Hepatocyte (in vitro differentiated cells): ENCODE measurements at regions not wholly inside any gene's neighbourhood (a gene's known extent, or its start where the extent isn't known, plus 50 kb on each side); places are given as distances from the start of the nearest gene placed in this dataset.

ENCODE experiments used
- DNase-seq: peaks from one replicate; pipeline ENCODE4 v3.0.0-alpha.2; 2016; ENCODE audit warnings: low spot score
- H2AFZ ChIP-seq: fragments of 200-600 bp; sonication (generic); 2 replicates; pipeline ENCODE4 v1.6.0; 2016; ENCODE audit warnings: antibody characterized with exemption, mild to moderate bottlenecking
- H3K27ac ChIP-seq: fragments of 200-600 bp; sonication (generic); 2 replicates; pipeline ENCODE4 v1.5.1; 2016; ENCODE audit warnings: mild to moderate bottlenecking
- H3K27me3 ChIP-seq: fragments of 200-600 bp; sonication (generic); 2 replicates; pipeline ENCODE4 v1.6.1; 2016
- H3K36me3 ChIP-seq: fragments of 200-600 bp; sonication (generic); replicated peaks from 2 replicates; pipeline ENCODE4 v1.5.1; 2016; ENCODE audit warnings: low read depth; ENCODE audit not compliant: insufficient read depth
- H3K4me1 ChIP-seq: fragments of 200-600 bp; sonication (generic); 2 replicates; pipeline ENCODE4 v1.5.1; 2016; ENCODE audit warnings: mild to moderate bottlenecking, moderate library complexity; ENCODE audit not compliant: insufficient read depth
- H3K4me2 ChIP-seq: fragments of 200-600 bp; sonication (generic); 2 replicates; pipeline ENCODE4 v1.6.0; 2016
- H3K4me3 ChIP-seq: fragments of 200-600 bp; sonication (generic); 2 replicates; pipeline ENCODE4 v1.5.1; 2016; ENCODE audit warnings: mild to moderate bottlenecking
- H3K79me2 ChIP-seq: fragments of 200-600 bp; sonication (generic); 2 replicates; pipeline ENCODE4 v1.6.0; 2017; ENCODE audit warnings: mild to moderate bottlenecking
- H3K9me2 ChIP-seq: fragments of 200-600 bp; sonication (generic); replicated peaks from 2 replicates; pipeline ENCODE4 v1.6.0; 2017; ENCODE audit warnings: mild to moderate bottlenecking; ENCODE audit not compliant: insufficient read depth
- H3K9me3 ChIP-seq: fragments of 200-600 bp; sonication (generic); 2 replicates; pipeline ENCODE4 v1.5.1; 2016; ENCODE audit warnings: low read depth, mild to moderate bottlenecking
- H4K20me1 ChIP-seq: fragments of 200-600 bp; sonication (generic); 2 replicates; pipeline ENCODE4 v1.6.0; 2016; ENCODE audit warnings: mild to moderate bottlenecking; ENCODE audit not compliant: insufficient read depth, poor library complexity, severe bottlenecking
- CTCF ChIP-seq: fragments of 200-600 bp; sonication (generic); IDR thresholded peaks from 2 replicates; pipeline ENCODE4 v1.5.1; 2016; ENCODE audit warnings: antibody characterized with exemption, mild to moderate bottlenecking; ENCODE audit not compliant: poor library complexity
- EZH2 ChIP-seq: fragments of 200-600 bp; sonication (generic); IDR thresholded peaks from 2 replicates; pipeline ENCODE4 v1.6.1; 2016; ENCODE audit warnings: antibody characterized with exemption, mild to moderate bottlenecking, borderline replicate concordance
- EZH2phosphoT487 ChIP-seq: fragments of 200-600 bp; sonication (generic); IDR thresholded peaks from one replicate; pipeline ENCODE4 v1.6.1; 2018; ENCODE audit warnings: antibody characterized with exemption, mild to moderate bottlenecking, low read depth, moderate library complexity; ENCODE audit not compliant: unreplicated experiment, severe bottlenecking
- WGBS: methylation state at CpG from one replicate; pipeline ENCODE4 v1.1.6; 2016; ENCODE audit warnings: low lambda C conversion rate; ENCODE audit errors: missing lambda C conversion rate; 5-methylcytosine and 5-hydroxymethylcytosine counted together

GRCh38 chr14:22194664-22195063, 394.4 kb downstream of the DAD1 start:
- TF ChIP-seq EZH2: no peak
- no peak for TF ChIP-seq EZH2phosphoT487
- no peak for TF ChIP-seq CTCF
- whole genome bisulfite sequencing: 78% methylated on average over 2 of the region's 2 CpGs
- H2AFZ ChIP-seq: no peak overlapping the region

GRCh38 chr14:22190411-22191191, 398.4 kb downstream of the DAD1 start:
- H4K20me1 ChIP-seq: no peaks in the 10 kb centered on the region
- no peak overlapping the region for H3K4me3 ChIP-seq
- H3K27ac ChIP-seq: peak overlapping the region; percentile 29
- no peaks in the 10 kb centered on the region for H3K79me2 ChIP-seq
- H2AFZ ChIP-seq: no peak overlapping the region
- H3K9me3 ChIP-seq: no peaks in the 10 kb centered on the region
- H3K9me2 ChIP-seq: no peaks in the 10 kb centered on the region
- H3K36me3 ChIP-seq: no peaks in the 10 kb centered on the region
- H3K4me2 ChIP-seq: peak overlapping the region; percentile 7
- 84% methylated on average over 10 of the region's 10 CpGs for WGBS
- DNase-seq: peak; percentile 13
- no peaks in the 10 kb centered on the region for H3K27me3 ChIP-seq
- no peaks in the 10 kb centered on the region for H3K4me1 ChIP-seq
- no peak for TF ChIP-seq CTCF
- no peak for TF ChIP-seq EZH2phosphoT487
- no peak for TF ChIP-seq EZH2

More at GRCh38 chr14:22194664-22195063, 394.4 kb downstream of the DAD1 start:
- Histone ChIP-seq H3K4me2 (no peak overlapping the region), H3K4me3 (no peak overlapping the region), H3K79me2 (no peaks in the 10 kb centered on the region), H3K9me3 (no peaks in the 10 kb centered on the region), H3K36me3 (no peaks in the 10 kb centered on the region), H3K4me1 (no peaks in the 10 kb centered on the region), H4K20me1 (no peaks in the 10 kb centered on the region), H3K27me3 (no peaks in the 10 kb centered on the region), H3K9me2 (no peaks in the 10 kb centered on the region), H3K27ac (no peak overlapping the region)
- DNase-seq: no peak

- Histone ChIP-seq H3K27ac (peak overlapping the region; percentile 29), H3K4me2 (peak overlapping the region; percentile 7), H2AFZ (no peak overlapping the region), H3K79me2 (no peaks in the 10 kb centered on the region), H3K4me1 (no peaks in the 10 kb centered on the region), H3K9me2 (no peaks in the 10 kb centered on the region), H3K4me3 (no peak overlapping the region), H3K36me3 (no peaks in the 10 kb centered on the region), H4K20me1 (no peaks in the 10 kb centered on the region), H3K27me3 (no peaks in the 10 kb centered on the region), H3K9me3 (no peaks in the 10 kb centered on the region)
- WGBS: 90% methylated on average over 3 of the region's 3 CpGs
- DNase-seq: no peak
- TF ChIP-seq CTCF: no peak
- TF ChIP-seq EZH2phosphoT487: no peak
- no peak for TF ChIP-seq EZH2
Observed at GRCh38 chr14:22189881-22190280, 399.1 kb downstream of the DAD1 start.
